ENCODE measurements at regions not wholly inside any gene's neighbourhood (a gene's known extent, or its start where the extent isn't known, plus 50 kb on each side); places are given as distances from the start of the nearest gene placed in this dataset.

GRCh38 chr4:106595906-106596305, 227.3 kb upstream of the GIMD1 start:
- no peak for TF ChIP-seq SP2 (tag by site-specific recombination; IDR thresholded peaks at IDR 0.05)
- no peak for TF ChIP-seq ZNF549 (tag by site-specific recombination; IDR thresholded peaks at IDR 0.05)
- TF ChIP-seq, protein P1, sequence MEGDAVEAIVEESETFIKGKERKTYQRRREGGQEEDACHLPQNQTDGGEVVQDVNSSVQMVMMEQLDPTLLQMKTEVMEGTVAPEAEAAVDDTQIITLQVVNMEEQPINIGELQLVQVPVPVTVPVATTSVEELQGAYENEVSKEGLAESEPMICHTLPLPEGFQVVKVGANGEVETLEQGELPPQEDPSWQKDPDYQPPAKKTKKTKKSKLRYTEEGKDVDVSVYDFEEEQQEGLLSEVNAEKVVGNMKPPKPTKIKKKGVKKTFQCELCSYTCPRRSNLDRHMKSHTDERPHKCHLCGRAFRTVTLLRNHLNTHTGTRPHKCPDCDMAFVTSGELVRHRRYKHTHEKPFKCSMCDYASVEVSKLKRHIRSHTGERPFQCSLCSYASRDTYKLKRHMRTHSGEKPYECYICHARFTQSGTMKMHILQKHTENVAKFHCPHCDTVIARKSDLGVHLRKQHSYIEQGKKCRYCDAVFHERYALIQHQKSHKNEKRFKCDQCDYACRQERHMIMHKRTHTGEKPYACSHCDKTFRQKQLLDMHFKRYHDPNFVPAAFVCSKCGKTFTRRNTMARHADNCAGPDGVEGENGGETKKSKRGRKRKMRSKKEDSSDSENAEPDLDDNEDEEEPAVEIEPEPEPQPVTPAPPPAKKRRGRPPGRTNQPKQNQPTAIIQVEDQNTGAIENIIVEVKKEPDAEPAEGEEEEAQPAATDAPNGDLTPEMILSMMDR (tag by site-specific recombination; IDR thresholded peaks at IDR 0.05) = no peak
- TF ChIP-seq, protein P2, sequence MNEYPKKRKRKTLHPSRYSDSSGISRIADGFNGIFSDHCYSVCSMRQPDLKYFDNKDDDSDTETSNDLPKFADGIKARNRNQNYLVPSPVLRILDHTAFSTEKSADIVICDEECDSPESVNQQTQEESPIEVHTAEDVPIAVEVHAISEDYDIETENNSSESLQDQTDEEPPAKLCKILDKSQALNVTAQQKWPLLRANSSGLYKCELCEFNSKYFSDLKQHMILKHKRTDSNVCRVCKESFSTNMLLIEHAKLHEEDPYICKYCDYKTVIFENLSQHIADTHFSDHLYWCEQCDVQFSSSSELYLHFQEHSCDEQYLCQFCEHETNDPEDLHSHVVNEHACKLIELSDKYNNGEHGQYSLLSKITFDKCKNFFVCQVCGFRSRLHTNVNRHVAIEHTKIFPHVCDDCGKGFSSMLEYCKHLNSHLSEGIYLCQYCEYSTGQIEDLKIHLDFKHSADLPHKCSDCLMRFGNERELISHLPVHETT (tag by site-specific recombination; IDR thresholded peaks at IDR 0.05) = no peak
- no peak for TF ChIP-seq PRDM10 (tag by site-specific recombination; IDR thresholded peaks at IDR 0.05)
- no peak for TF ChIP-seq PBX3 (CRISPR knock-in tag; IDR thresholded peaks at IDR 0.05)
- no peak for TF ChIP-seq ZNF488 (tag by site-specific recombination; IDR thresholded peaks at IDR 0.05)
- TF ChIP-seq ZNF302 (tag by site-specific recombination; IDR thresholded peaks at IDR 0.05; ENCODE audit: low read depth) = no peak
- TF ChIP-seq ZBTB8A (tag by site-specific recombination; IDR thresholded peaks at IDR 0.05) = no peak
- TF ChIP-seq, protein P3, sequence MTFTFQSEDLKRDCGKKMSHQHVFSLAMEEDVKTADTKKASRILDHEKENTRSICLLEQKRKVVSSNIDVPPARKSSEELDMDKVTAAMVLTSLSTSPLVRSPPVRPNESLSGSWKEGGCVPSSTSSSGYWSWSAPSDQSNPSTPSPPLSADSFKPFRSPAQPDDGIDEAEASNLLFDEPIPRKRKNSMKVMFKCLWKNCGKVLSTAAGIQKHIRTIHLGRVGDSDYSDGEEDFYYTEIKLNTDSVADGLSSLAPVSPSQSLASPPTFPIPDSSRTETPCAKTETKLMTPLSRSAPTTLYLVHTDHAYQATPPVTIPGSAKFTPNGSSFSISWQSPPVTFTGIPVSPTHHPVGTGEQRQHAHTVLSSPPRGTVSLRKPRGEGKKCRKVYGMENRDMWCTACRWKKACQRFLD (tag by site-specific recombination; IDR thresholded peaks at IDR 0.05) = no peak
- TF ChIP-seq ATF2 (tag by site-specific recombination; IDR thresholded peaks at IDR 0.05; ENCODE audit: low read depth) = no peak
- no peak for TF ChIP-seq ZFP3 (tag by site-specific recombination; IDR thresholded peaks at IDR 0.05; ENCODE audit: low read depth)
- no peak for TF ChIP-seq ZNF600 (tag by site-specific recombination; IDR thresholded peaks at IDR 0.05)
- TF ChIP-seq, protein P4, sequence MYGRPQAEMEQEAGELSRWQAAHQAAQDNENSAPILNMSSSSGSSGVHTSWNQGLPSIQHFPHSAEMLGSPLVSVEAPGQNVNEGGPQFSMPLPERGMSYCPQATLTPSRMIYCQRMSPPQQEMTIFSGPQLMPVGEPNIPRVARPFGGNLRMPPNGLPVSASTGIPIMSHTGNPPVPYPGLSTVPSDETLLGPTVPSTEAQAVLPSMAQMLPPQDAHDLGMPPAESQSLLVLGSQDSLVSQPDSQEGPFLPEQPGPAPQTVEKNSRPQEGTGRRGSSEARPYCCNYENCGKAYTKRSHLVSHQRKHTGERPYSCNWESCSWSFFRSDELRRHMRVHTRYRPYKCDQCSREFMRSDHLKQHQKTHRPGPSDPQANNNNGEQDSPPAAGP (tag by site-specific recombination; IDR thresholded peaks at IDR 0.05) = no peak
